ENCODE measurements at regions not wholly inside any gene's neighbourhood (a gene's known extent, or its start where the extent isn't known, plus 50 kb on each side); places are given as distances from the start of the nearest gene placed in this dataset.

- Mint-ChIP-seq H3K36me3 (ENCODE audit: low read depth) (no peaks in the 10 kb centered on the region), H3K27me3 (ENCODE audit: low read depth) (peaks cover 30% of the 10 kb centered on the region), H3K4me1 (ENCODE audit: low read depth) (no peaks in the 10 kb centered on the region), H3K4me3 (ENCODE audit: unreplicated experiment) (no peak overlapping the region), H3K9me3 (ENCODE audit: low read depth) (no peaks in the 10 kb centered on the region), H3K27ac (ENCODE audit: unreplicated experiment) (no peak overlapping the region)
- DNase-seq (ENCODE audit: low spot score): no peak
- TF ChIP-seq CTCF (IDR thresholded peaks at IDR 0.05): peak; percentile 84
Measured at GRCh38 chr1:88302843-88303486, 381.1 kb upstream of the PKN2 start.

GRCh38 chr1:88311265-88311664 is 372.8 kb upstream of the PKN2 start:
- Mint-ChIP-seq H3K9me3 (ENCODE audit: low read depth) (peaks cover 14% of the 10 kb centered on the region), H3K4me1 (ENCODE audit: low read depth) (no peaks in the 10 kb centered on the region), H3K27ac (ENCODE audit: unreplicated experiment) (no peak overlapping the region), H3K36me3 (ENCODE audit: low read depth) (peaks cover 2% of the 10 kb centered on the region), H3K27me3 (ENCODE audit: low read depth) (peaks cover 19% of the 10 kb centered on the region), H3K4me3 (ENCODE audit: unreplicated experiment) (no peak overlapping the region)
- TF ChIP-seq CTCF (IDR thresholded peaks at IDR 0.05): no peak
- no peak for DNase-seq (ENCODE audit: low spot score)

GRCh38 chr1:88311907-88312306 is 372.2 kb upstream of the PKN2 start:
- TF ChIP-seq CTCF (IDR thresholded peaks at IDR 0.05): no peak

GRCh38 chr1:88317396-88317795 is 366.7 kb upstream of the PKN2 start:
- no peaks in the 10 kb centered on the region for H3K4me1 Mint-ChIP-seq (ENCODE audit: low read depth)
- DNase-seq (ENCODE audit: low spot score): no peak
- H3K4me3 Mint-ChIP-seq (ENCODE audit: unreplicated experiment): no peak overlapping the region
- TF ChIP-seq CTCF (IDR thresholded peaks at IDR 0.05): no peak
- H3K9me3 Mint-ChIP-seq (ENCODE audit: low read depth): no peaks in the 10 kb centered on the region
- H3K27ac Mint-ChIP-seq (ENCODE audit: unreplicated experiment): no peak overlapping the region
- H3K27me3 Mint-ChIP-seq (ENCODE audit: low read depth): peaks cover 22% of the 10 kb centered on the region
- peaks cover 2% of the 10 kb centered on the region for H3K36me3 Mint-ChIP-seq (ENCODE audit: low read depth)

More at GRCh38 chr1:88311907-88312306, 372.2 kb upstream of the PKN2 start:
- Mint-ChIP-seq H3K4me3 (ENCODE audit: unreplicated experiment) (no peak overlapping the region), H3K4me1 (ENCODE audit: low read depth) (no peaks in the 10 kb centered on the region), H3K27ac (ENCODE audit: unreplicated experiment) (no peak overlapping the region), H3K9me3 (ENCODE audit: low read depth) (peaks cover 14% of the 10 kb centered on the region), H3K27me3 (ENCODE audit: low read depth) (peaks cover 14% of the 10 kb centered on the region), H3K36me3 (ENCODE audit: low read depth) (peaks cover 2% of the 10 kb centered on the region)
- no peak for DNase-seq (ENCODE audit: low spot score)

GRCh38 chr1:88318740-88319139 is 365.3 kb upstream of the PKN2 start:
- no peaks in the 10 kb centered on the region for H3K4me1 Mint-ChIP-seq (ENCODE audit: low read depth)
- no peak overlapping the region for H3K27ac Mint-ChIP-seq (ENCODE audit: unreplicated experiment)
- peaks cover 2% of the 10 kb centered on the region for H3K36me3 Mint-ChIP-seq (ENCODE audit: low read depth)
- no peak overlapping the region for H3K4me3 Mint-ChIP-seq (ENCODE audit: unreplicated experiment)
- H3K27me3 Mint-ChIP-seq (ENCODE audit: low read depth): peaks cover 22% of the 10 kb centered on the region
- H3K9me3 Mint-ChIP-seq (ENCODE audit: low read depth): no peaks in the 10 kb centered on the region
- DNase-seq (ENCODE audit: low spot score): no peak
- no peak for TF ChIP-seq CTCF (IDR thresholded peaks at IDR 0.05)
